Stimulated activated CD8-positive, alpha-beta memory T cell treated with anti-CD3 and anti-CD28 coated beads, Interleukin-7, amount 100 ng/mL, for 4 hours (primary cell): ENCODE measurements at regions not wholly inside any gene's neighbourhood (a gene's known extent, or its start where the extent isn't known, plus 50 kb on each side); places are given as distances from the start of the nearest gene placed in this dataset.

ENCODE experiments used
- DNase-seq, 2 donors: peaks; one replicate each; pipeline ENCODE4 v3.0.0-alpha.2; 2020; ENCODE audit warnings: low read depth in 2 of 2

- DNase-seq: no peak
Measured at GRCh38 chr2:9738535-9739496, 104.5 kb upstream of the TAF1B start.

GRCh38 chr2:9739531-9739964 lies 103.7 kb upstream of the TAF1B start:
- DNase-seq: peak; percentile 26 to 42

- DNase-seq: no peak
Measured at GRCh38 chr2:9740382-9741073, 102.7 kb upstream of the TAF1B start.

GRCh38 chr2:9741110-9741509 lies 102.2 kb upstream of the TAF1B start:
- DNase-seq: no peak

GRCh38 chr2:9742601-9743000 lies 100.7 kb upstream of the TAF1B start:
- DNase-seq: no peak

- DNase-seq: no peak
Measured at GRCh38 chr2:9744256-9745004, 98.8 kb upstream of the TAF1B start.

- DNase-seq: no peak
Measured at GRCh38 chr2:9745153-9745899, 97.9 kb upstream of the TAF1B start.

- no peak for DNase-seq
Measured at GRCh38 chr2:9747396-9747795, 95.9 kb upstream of the TAF1B start.

- DNase-seq: no peak
Measured at GRCh38 chr2:9748577-9748976, 94.7 kb upstream of the TAF1B start.

GRCh38 chr2:9749546-9750223 lies 93.6 kb upstream of the TAF1B start:
- DNase-seq: no peak

GRCh38 chr2:9750224-9751215 lies 92.8 kb upstream of the TAF1B start:
- DNase-seq: no peak

GRCh38 chr2:9751831-9752230 lies 91.4 kb upstream of the TAF1B start:
- DNase-seq: no peak

GRCh38 chr2:9752441-9753275 lies 90.6 kb upstream of the TAF1B start:
- DNase-seq: peak; percentile 83 to 85

GRCh38 chr2:9753276-9753600 lies 90.0 kb upstream of the TAF1B start:
- peak; percentile 27 to 44 for DNase-seq

GRCh38 chr2:9753665-9754531 lies 89.4 kb upstream of the TAF1B start:
- peak; percentile 59 to 63 for DNase-seq

GRCh38 chr2:9754532-9754887 lies 88.8 kb upstream of the TAF1B start:
- peak; percentile 43 to 49 for DNase-seq

GRCh38 chr2:9755008-9755407 lies 88.3 kb upstream of the TAF1B start:
- no peak for DNase-seq

GRCh38 chr2:9755638-9756037 lies 87.6 kb upstream of the TAF1B start:
- no peak for DNase-seq
